Thyroid gland (tissue), 4 donors: ENCODE measurements at regions not wholly inside any gene's neighbourhood (a gene's known extent, or its start where the extent isn't known, plus 50 kb on each side); places are given as distances from the start of the nearest gene placed in this dataset.

Experiments
- DNase-seq, 2 donors: peaks; one replicate each; pipeline ENCODE4 v3.0.0-alpha.2; 2019
- H3K27ac ChIP-seq, 3 donors: fragments of 200-600 bp; sonication (generic); 1 replicate in 2 of 3; 2 replicates in 1 of 3; pipeline ENCODE4 v1.5.1; 2016 to 2019; ENCODE audit warnings: mild to moderate bottlenecking in 1 of 3, moderate library complexity in 1 of 3
- H3K27me3 ChIP-seq: fragments of 200-600 bp; sonication (generic); one replicate; pipeline ENCODE4 v1.5.1; 2019
- H3K36me3 ChIP-seq, 2 donors: fragments of 200-600 bp; sonication (generic); one replicate each; pipeline ENCODE4 v1.5.1; 2016 to 2019
- H3K4me1 ChIP-seq, 2 donors: fragments of 200-600 bp; sonication (generic); one replicate each; pipeline ENCODE4 v1.5.1; 2017 to 2019
- H3K4me3 ChIP-seq, 3 donors: fragments of 200-600 bp; sonication (generic); replicated peaks in 1 of 3; 1 replicate in 2 of 3; 2 replicates in 1 of 3; pipeline ENCODE4 v1.5.1; 2016; ENCODE audit warnings: mild to moderate bottlenecking in 1 of 3
- H3K9me3 ChIP-seq: fragments of 200-600 bp; sonication (generic); one replicate; pipeline ENCODE4 v1.5.1; 2017
- POLR2A ChIP-seq, 2 donors: fragments of 450-650 bp; IDR thresholded peaks; one replicate each; pipeline ENCODE4 v1.6.1; 2017; ENCODE audit warnings: antibody characterized with exemption in 2 of 2, mild to moderate bottlenecking in 2 of 2, moderate library complexity in 1 of 2
- WGBS, 2 donors: methylation state at CpG; one replicate each; pipeline ENCODE4 v1.1.5; 2017; 5-methylcytosine and 5-hydroxymethylcytosine counted together
- intact Hi-C: fragments of 100-400 bp; cut with DNase I; formaldehyde crosslinking; loops from one replicate; pipeline ENCODE4 v1.15.1; 2023
- TF ChIP-seq, protein P1 (sequence below), 6 experiments: fragments of 200-600 bp in 3 of 6; fragments of 450-650 bp in 3 of 6; sonication (generic) in 3 of 6; IDR thresholded peaks; one replicate each; pipeline ENCODE4 v1.5.1; 2016 to 2019; ENCODE audit warnings: antibody characterized with exemption in 6 of 6, mild to moderate bottlenecking in 2 of 6, inconsistent platforms in 1 of 6, moderate library complexity in 1 of 6

DNA sequence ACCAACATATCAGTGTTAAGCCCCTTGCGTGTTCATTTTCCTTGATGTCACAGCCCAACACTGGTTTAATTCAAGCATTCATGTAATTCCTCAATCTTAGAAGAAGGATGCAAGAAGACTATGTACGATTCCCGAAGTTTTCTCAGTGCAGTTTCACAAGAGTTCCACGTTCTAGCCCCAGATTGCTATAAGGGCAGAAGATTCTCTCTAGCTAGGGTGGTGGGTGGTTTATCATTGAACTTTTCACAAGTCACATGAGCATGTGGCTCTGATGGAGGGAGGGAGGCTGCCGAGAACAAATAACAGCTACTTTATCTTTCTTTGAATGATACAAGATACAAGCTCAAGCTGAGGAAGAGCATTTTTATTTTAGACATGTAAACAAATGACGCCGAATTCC lies 71.9 kb upstream of the NHSL1 start:
- H3K36me3 ChIP-seq = no peaks in the 10 kb centered on the region
- no peak overlapping the region for H3K4me3 ChIP-seq
- H3K27ac ChIP-seq = no peak overlapping the region
- WGBS, 2 donors = 74 to 82% methylated on average over 7 of the region's 7 CpGs
- H3K9me3 ChIP-seq = no peaks in the 10 kb centered on the region
- no peak for TF ChIP-seq POLR2A (IDR thresholded peaks at IDR 0.05)
- TF ChIP-seq, protein P1, sequence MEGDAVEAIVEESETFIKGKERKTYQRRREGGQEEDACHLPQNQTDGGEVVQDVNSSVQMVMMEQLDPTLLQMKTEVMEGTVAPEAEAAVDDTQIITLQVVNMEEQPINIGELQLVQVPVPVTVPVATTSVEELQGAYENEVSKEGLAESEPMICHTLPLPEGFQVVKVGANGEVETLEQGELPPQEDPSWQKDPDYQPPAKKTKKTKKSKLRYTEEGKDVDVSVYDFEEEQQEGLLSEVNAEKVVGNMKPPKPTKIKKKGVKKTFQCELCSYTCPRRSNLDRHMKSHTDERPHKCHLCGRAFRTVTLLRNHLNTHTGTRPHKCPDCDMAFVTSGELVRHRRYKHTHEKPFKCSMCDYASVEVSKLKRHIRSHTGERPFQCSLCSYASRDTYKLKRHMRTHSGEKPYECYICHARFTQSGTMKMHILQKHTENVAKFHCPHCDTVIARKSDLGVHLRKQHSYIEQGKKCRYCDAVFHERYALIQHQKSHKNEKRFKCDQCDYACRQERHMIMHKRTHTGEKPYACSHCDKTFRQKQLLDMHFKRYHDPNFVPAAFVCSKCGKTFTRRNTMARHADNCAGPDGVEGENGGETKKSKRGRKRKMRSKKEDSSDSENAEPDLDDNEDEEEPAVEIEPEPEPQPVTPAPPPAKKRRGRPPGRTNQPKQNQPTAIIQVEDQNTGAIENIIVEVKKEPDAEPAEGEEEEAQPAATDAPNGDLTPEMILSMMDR (IDR thresholded peaks at IDR 0.05) = no peak
- intact Hi-C loops = no loop called here
- no peaks in the 10 kb centered on the region for H3K4me1 ChIP-seq
- no peak for DNase-seq
- no peaks in the 10 kb centered on the region for H3K27me3 ChIP-seq

DNA sequence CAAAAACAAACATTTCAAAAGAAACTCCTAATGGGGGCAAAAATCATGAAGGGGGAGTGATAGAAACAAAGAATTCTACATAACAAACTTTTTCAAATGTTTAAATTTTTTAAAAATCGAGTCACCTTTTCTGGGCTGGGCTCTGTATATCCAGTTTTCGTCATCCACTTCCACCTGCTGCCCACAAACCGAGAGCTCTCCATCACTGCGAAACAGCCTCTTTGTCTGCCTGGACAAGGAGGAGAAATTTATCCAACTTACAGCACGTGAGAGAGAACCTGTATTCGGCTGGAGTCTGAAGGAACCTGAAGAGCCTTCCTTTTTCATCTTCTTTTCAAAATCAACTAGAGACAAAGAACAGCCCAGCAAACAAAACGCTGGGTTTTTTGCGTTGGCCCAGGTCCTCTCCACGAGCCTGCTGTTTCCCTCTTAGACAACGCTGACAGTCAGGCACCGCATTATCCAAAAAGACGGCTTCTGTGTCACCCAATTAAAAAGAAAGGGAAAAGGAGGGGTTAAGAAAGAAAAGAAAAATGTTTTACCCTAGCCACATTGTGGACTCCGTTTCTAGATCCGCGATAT lies 72.4 kb upstream of the NHSL1 start:
- 24 to 30% methylated on average over 15 of the region's 15 CpGs for WGBS, 2 donors
- no peaks in the 10 kb centered on the region for H3K4me1 ChIP-seq
- H3K27ac ChIP-seq = no peak overlapping the region
- H3K9me3 ChIP-seq = no peaks in the 10 kb centered on the region
- peak overlapping the region in 2 of 3 donors; percentile 2 to 7 for H3K4me3 ChIP-seq
- no peak for TF ChIP-seq POLR2A (IDR thresholded peaks at IDR 0.05)
- TF ChIP-seq, protein P1 (IDR thresholded peaks at IDR 0.05) = no peak
- H3K27me3 ChIP-seq = no peaks in the 10 kb centered on the region
- DNase-seq = no peak
- intact Hi-C loops = no loop called here
- no peaks in the 10 kb centered on the region for H3K36me3 ChIP-seq

DNA sequence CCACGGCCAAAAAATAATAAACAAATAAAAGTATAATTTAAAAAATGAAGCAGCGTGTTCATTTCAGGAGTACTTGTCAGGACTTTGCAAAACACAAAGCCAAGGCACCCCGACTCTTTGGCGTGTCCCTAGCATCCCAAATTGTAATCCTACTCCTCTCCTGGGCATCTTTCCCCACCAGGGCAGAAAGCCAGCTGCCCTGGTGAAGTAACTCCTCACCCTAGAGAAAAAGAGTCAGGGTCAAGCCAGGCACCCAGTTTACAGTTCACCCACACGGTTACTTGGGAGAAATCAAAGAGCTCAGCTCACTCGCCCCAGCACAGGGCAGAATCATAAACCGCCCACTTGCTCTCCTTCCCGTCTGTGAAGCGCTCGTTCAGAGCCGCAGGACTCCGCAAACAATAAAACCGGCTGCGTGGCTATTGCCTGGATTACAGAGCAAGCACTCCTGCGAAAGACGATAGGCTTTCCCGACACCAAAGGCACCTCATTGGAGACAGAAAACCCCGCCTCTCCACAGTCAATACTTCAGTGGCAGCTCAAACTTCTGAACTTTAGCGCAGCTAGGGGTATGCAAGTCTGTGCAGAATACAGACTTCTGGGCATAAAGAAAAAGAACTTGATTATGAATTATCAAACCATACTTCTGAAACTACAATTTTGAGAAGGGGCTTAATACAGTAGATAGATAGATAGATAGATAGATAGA lies 73.0 kb upstream of the NHSL1 start:
- Histone ChIP-seq H3K4me1 (peaks cover 0 to 4% of the 10 kb centered on the region in 2 donors), H3K36me3 (no peaks in the 10 kb centered on the region), H3K9me3 (no peaks in the 10 kb centered on the region), H3K27me3 (no peaks in the 10 kb centered on the region), H3K27ac (no peak overlapping the region), H3K4me3 (peak overlapping the region in 2 of 3 donors; percentile 2 to 7)
- DNase-seq = peak; percentile 71 to 72
- 4 to 9% methylated on average over 19 of the region's 19 CpGs for WGBS, 2 donors
- intact Hi-C loops = no loop called here
- peak in 1 of 2 donors; percentile 45 for TF ChIP-seq POLR2A (IDR thresholded peaks at IDR 0.05)
- TF ChIP-seq, protein P1 (IDR thresholded peaks at IDR 0.05) = no peak

DNA sequence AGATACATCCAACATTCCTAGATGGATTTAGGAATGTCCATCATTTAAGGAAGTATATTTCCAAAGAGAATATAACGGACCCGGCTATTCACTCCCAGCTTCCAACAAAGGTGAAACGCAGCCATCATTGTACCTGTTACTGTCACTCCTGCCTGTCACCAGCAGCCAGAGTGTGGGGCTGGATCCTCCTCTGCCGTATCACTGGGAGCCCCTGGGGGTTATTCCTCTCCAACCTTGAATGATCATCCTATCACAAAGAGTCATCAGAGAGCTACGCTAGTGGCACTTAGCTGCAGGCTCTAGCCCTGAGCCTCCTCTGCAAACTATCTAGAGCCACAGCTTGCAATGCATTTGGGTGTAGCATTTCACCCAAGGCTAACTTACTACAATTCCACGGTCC lies 73.6 kb upstream of the NHSL1 start:
- H3K27me3 ChIP-seq = no peaks in the 10 kb centered on the region
- H3K4me3 ChIP-seq = no peak overlapping the region
- 64 to 77% methylated on average over 6 of the region's 6 CpGs for WGBS, 2 donors
- intact Hi-C loops = no loop called here
- TF ChIP-seq, protein P1 (IDR thresholded peaks at IDR 0.05) = no peak
- TF ChIP-seq POLR2A (IDR thresholded peaks at IDR 0.05) = no peak
- no peak overlapping the region for H3K27ac ChIP-seq
- no peaks in the 10 kb centered on the region for H3K9me3 ChIP-seq
- H3K4me1 ChIP-seq = peaks cover 0 to 6% of the 10 kb centered on the region in 2 donors
- no peak for DNase-seq
- H3K36me3 ChIP-seq = no peaks in the 10 kb centered on the region

DNA sequence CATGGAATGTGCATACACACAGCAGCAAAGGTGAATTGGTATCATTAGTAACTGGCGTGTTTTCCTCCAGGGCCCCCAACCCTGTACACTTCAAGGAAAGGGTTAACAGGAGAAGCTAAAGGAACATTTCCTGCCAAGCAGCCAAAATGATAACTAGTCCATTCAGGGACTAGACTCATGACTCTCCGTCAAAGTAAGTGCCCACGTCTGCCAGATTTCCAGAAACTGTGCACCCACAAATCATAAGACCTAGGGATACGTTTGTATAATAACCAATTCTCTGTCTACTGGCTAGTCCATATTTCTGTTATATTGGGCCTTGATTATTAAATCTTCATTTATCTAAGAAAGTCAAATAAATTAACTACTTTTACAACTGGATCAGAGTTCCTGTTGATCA lies 76.0 kb upstream of the NHSL1 start:
- no peak for DNase-seq
- 85 to 94% methylated on average over 4 of the region's 4 CpGs for WGBS, 2 donors
- intact Hi-C loops = no loop called here

More for the DNA sequence above, 76.0 kb upstream of the NHSL1 start:
- Histone ChIP-seq H3K4me1 (peaks cover 0 to 6% of the 10 kb centered on the region in 2 donors), H3K27me3 (no peaks in the 10 kb centered on the region), H3K4me3 (no peak overlapping the region), H3K36me3 (no peaks in the 10 kb centered on the region), H3K9me3 (no peaks in the 10 kb centered on the region), H3K27ac (no peak overlapping the region)
- TF ChIP-seq, protein P1 (IDR thresholded peaks at IDR 0.05) = no peak
